Activated CD8-positive, alpha-beta memory T cell treated with anti-CD3 and anti-CD28 coated beads, Interleukin-2, amount 10 ng/mL, durations not matched to agents 7 days and 5 days (primary cell): ENCODE measurements at regions not wholly inside any gene's neighbourhood (a gene's known extent, or its start where the extent isn't known, plus 50 kb on each side); places are given as distances from the start of the nearest gene placed in this dataset.

Experiments
- ATAC-seq: fragments of 150-1000 bp; cut with Tn5 transposase; one replicate; pipeline ENCODE4 v1.10.0; 2021; ENCODE audit warnings: moderate library complexity
- CTCF ChIA-PET: fragments of 350-600 bp; sonication (Branson Sonifier 250); formaldehyde crosslinking; loops from one replicate; lab custom pipeline; 2021; ENCODE audit warnings: antibody characterized with exemption; lab: Charles Lee
- DNase-seq: peaks from one replicate; pipeline ENCODE4 v3.0.0-alpha.2; 2020
- H3K27ac Mint-ChIP-seq: one replicate; pipeline ENCODE4 v1.8.0; 2021; ENCODE audit warnings: mild to moderate bottlenecking, mixed read lengths
- H3K27me3 Mint-ChIP-seq: one replicate; pipeline ENCODE4 v1.8.0; 2021; ENCODE audit warnings: mixed read lengths
- H3K36me3 Mint-ChIP-seq: one replicate; pipeline ENCODE4 v1.8.0; 2021; ENCODE audit warnings: mild to moderate bottlenecking, mixed read lengths
- H3K4me1 Mint-ChIP-seq: one replicate; pipeline ENCODE4 v1.8.0; 2021; ENCODE audit warnings: mixed read lengths
- H3K4me3 Mint-ChIP-seq: one replicate; pipeline ENCODE4 v1.8.0; 2021; ENCODE audit warnings: mild to moderate bottlenecking, moderate library complexity, mixed read lengths
- H3K9me3 Mint-ChIP-seq: one replicate; pipeline ENCODE4 v1.8.0; 2022; ENCODE audit warnings: low read depth, mixed read lengths

- CTCF ChIA-PET = no interaction called here
- no peak for ATAC-seq
- Mint-ChIP-seq H3K4me3 (no peak overlapping the region), H3K36me3 (peaks cover 8% of the 10 kb centered on the region), H3K27me3 (peaks cover 18% of the 10 kb centered on the region), H3K9me3 (peaks cover 5% of the 10 kb centered on the region), H3K4me1 (peaks cover 2% of the 10 kb centered on the region), H3K27ac (no peak overlapping the region)
- no peak for DNase-seq
Observed at GRCh38 chr7:22935269-22935668, 78.7 kb downstream of the HYCC1 start.

GRCh38 chr7:22934473-22935065, 79.4 kb downstream of the HYCC1 start:
- no peak for DNase-seq
- Mint-ChIP-seq H3K4me1 (peaks cover 2% of the 10 kb centered on the region), H3K27ac (no peak overlapping the region), H3K27me3 (peaks cover 18% of the 10 kb centered on the region), H3K36me3 (peaks cover 7% of the 10 kb centered on the region), H3K9me3 (peaks cover 5% of the 10 kb centered on the region), H3K4me3 (no peak overlapping the region)
- no peak for ATAC-seq
- CTCF ChIA-PET = no interaction called here

GRCh38 chr7:22934023-22934422, 79.9 kb downstream of the HYCC1 start:
- no peak overlapping the region for H3K27ac Mint-ChIP-seq
- DNase-seq (no peak), ATAC-seq (no peak)
- H3K4me3 Mint-ChIP-seq = no peak overlapping the region
- peaks cover 7% of the 10 kb centered on the region for H3K36me3 Mint-ChIP-seq
- H3K9me3 Mint-ChIP-seq = peaks cover 5% of the 10 kb centered on the region
- H3K27me3 Mint-ChIP-seq = peaks cover 18% of the 10 kb centered on the region
- CTCF ChIA-PET = interaction anchor here (1.5 kb wide), 1 partner anchor 121 kb away, joined by 4 read pairs; no protein-coding TSS in a partner anchor
- H3K4me1 Mint-ChIP-seq = peaks cover 2% of the 10 kb centered on the region

- Mint-ChIP-seq H3K4me3 (no peak overlapping the region), H3K27ac (no peak overlapping the region), H3K4me1 (peaks cover 2% of the 10 kb centered on the region), H3K9me3 (peaks cover 5% of the 10 kb centered on the region), H3K27me3 (peaks cover 18% of the 10 kb centered on the region), H3K36me3 (peaks cover 7% of the 10 kb centered on the region)
- ATAC-seq = no peak
- no peak for DNase-seq
- CTCF ChIA-PET = interaction anchor here (1.0 to 1.5 kb wide), 2 partner anchors 17 to 122 kb away, joined by 3 to 4 read pairs; no protein-coding TSS in a partner anchor
Observed at GRCh38 chr7:22932896-22933295, 81.0 kb downstream of the HYCC1 start.

- Mint-ChIP-seq H3K36me3 (peaks cover 7% of the 10 kb centered on the region), H3K27ac (no peak overlapping the region), H3K4me1 (peaks cover 2% of the 10 kb centered on the region), H3K9me3 (peaks cover 5% of the 10 kb centered on the region), H3K27me3 (peaks cover 22% of the 10 kb centered on the region), H3K4me3 (no peak overlapping the region)
- DNase-seq = no peak
- CTCF ChIA-PET = no interaction called here
- ATAC-seq = no peak
Observed at GRCh38 chr7:22931011-22931410, 82.9 kb downstream of the HYCC1 start.

GRCh38 chr7:22922307-22922706, 91.6 kb downstream of the HYCC1 start:
- Mint-ChIP-seq H3K36me3 (peaks cover 6% of the 10 kb centered on the region), H3K4me3 (no peak overlapping the region), H3K27ac (no peak overlapping the region), H3K4me1 (no peaks in the 10 kb centered on the region), H3K27me3 (peaks cover 3% of the 10 kb centered on the region), H3K9me3 (peaks cover 7% of the 10 kb centered on the region)
- ATAC-seq = no peak
- DNase-seq = no peak
- CTCF ChIA-PET = no interaction called here

- CTCF ChIA-PET = no interaction called here
- Mint-ChIP-seq H3K4me1 (no peaks in the 10 kb centered on the region), H3K27me3 (peaks cover 3% of the 10 kb centered on the region), H3K4me3 (no peak overlapping the region), H3K36me3 (peaks cover 6% of the 10 kb centered on the region), H3K9me3 (peaks cover 7% of the 10 kb centered on the region), H3K27ac (no peak overlapping the region)
- ATAC-seq (no peak), DNase-seq (no peak)
Observed at GRCh38 chr7:22921386-22922086, 92.4 kb downstream of the HYCC1 start.

- ATAC-seq (no peak), DNase-seq (no peak)
- no peak overlapping the region for H3K4me3 Mint-ChIP-seq
- H3K36me3 Mint-ChIP-seq = peaks cover 6% of the 10 kb centered on the region
- H3K27ac Mint-ChIP-seq = no peak overlapping the region
- CTCF ChIA-PET = no interaction called here
- no peaks in the 10 kb centered on the region for H3K27me3 Mint-ChIP-seq
- peaks cover 7% of the 10 kb centered on the region for H3K9me3 Mint-ChIP-seq
- no peaks in the 10 kb centered on the region for H3K4me1 Mint-ChIP-seq
Observed at GRCh38 chr7:22920672-22921071, 93.3 kb downstream of the HYCC1 start.

- Mint-ChIP-seq H3K9me3 (peaks cover 5% of the 10 kb centered on the region), H3K27me3 (no peaks in the 10 kb centered on the region), H3K4me3 (no peak overlapping the region), H3K36me3 (peaks cover 3% of the 10 kb centered on the region), H3K27ac (no peak overlapping the region), H3K4me1 (no peaks in the 10 kb centered on the region)
- ATAC-seq (no peak), DNase-seq (no peak)
- CTCF ChIA-PET = no interaction called here
Observed at GRCh38 chr7:22913158-22913557, 90.5 kb upstream of the TOMM7 start.

- H3K36me3 Mint-ChIP-seq = peaks cover 3% of the 10 kb centered on the region
- H3K27me3 Mint-ChIP-seq = no peaks in the 10 kb centered on the region
- ATAC-seq (no peak), DNase-seq (no peak)
- no peak overlapping the region for H3K27ac Mint-ChIP-seq
- H3K4me3 Mint-ChIP-seq = no peak overlapping the region
- CTCF ChIA-PET = no interaction called here
- H3K9me3 Mint-ChIP-seq = peaks cover 5% of the 10 kb centered on the region
- no peaks in the 10 kb centered on the region for H3K4me1 Mint-ChIP-seq
Observed at GRCh38 chr7:22911889-22912288, 89.2 kb upstream of the TOMM7 start.

GRCh38 chr7:22909917-22910316, 87.3 kb upstream of the TOMM7 start:
- Mint-ChIP-seq H3K36me3 (peaks cover 3% of the 10 kb centered on the region), H3K27ac (no peak overlapping the region), H3K4me3 (no peak overlapping the region), H3K9me3 (peaks cover 5% of the 10 kb centered on the region), H3K27me3 (no peaks in the 10 kb centered on the region), H3K4me1 (no peaks in the 10 kb centered on the region)
- ATAC-seq (no peak), DNase-seq (no peak)
- CTCF ChIA-PET = no interaction called here

GRCh38 chr7:22907805-22908204, 85.2 kb upstream of the TOMM7 start:
- Mint-ChIP-seq H3K4me3 (no peak overlapping the region), H3K9me3 (no peaks in the 10 kb centered on the region), H3K27me3 (peaks cover 2% of the 10 kb centered on the region), H3K36me3 (peaks cover 1% of the 10 kb centered on the region), H3K4me1 (no peaks in the 10 kb centered on the region), H3K27ac (no peak overlapping the region)
- CTCF ChIA-PET = interaction anchor here (1.0 to 1.2 kb wide), 2 partner anchors 18 to 113 kb away, joined by 3 read pairs; no protein-coding TSS in a partner anchor
- DNase-seq (no peak), ATAC-seq (no peak)

GRCh38 chr7:22900784-22901183, 78.1 kb upstream of the TOMM7 start:
- CTCF ChIA-PET = interaction anchor here (1.5 kb wide), 1 partner anchor 51 kb away, joined by 3 read pairs; no protein-coding TSS in a partner anchor
- Mint-ChIP-seq H3K4me3 (no peak overlapping the region), H3K36me3 (peaks cover 3% of the 10 kb centered on the region), H3K9me3 (no peaks in the 10 kb centered on the region), H3K27me3 (peaks cover 7% of the 10 kb centered on the region), H3K27ac (no peak overlapping the region), H3K4me1 (peaks cover 14% of the 10 kb centered on the region)
- ATAC-seq (no peak), DNase-seq (no peak)

- Mint-ChIP-seq H3K9me3 (no peaks in the 10 kb centered on the region), H3K27me3 (peaks cover 11% of the 10 kb centered on the region), H3K4me3 (no peak overlapping the region), H3K36me3 (peaks cover 3% of the 10 kb centered on the region), H3K4me1 (peaks cover 18% of the 10 kb centered on the region), H3K27ac (no peak overlapping the region)
- ATAC-seq = no peak
- CTCF ChIA-PET = no interaction called here
- DNase-seq = no peak
Observed at GRCh38 chr7:22900101-22900500, 77.5 kb upstream of the TOMM7 start.
